HEK293T (cell line): ENCODE measurements at regions not wholly inside any gene's neighbourhood (a gene's known extent, or its start where the extent isn't known, plus 50 kb on each side); places are given as distances from the start of the nearest gene placed in this dataset.

Experiments used
- ARNT ChIP-seq: fragments of 450-650 bp; IDR thresholded peaks from 2 replicates; pipeline ENCODE4 v1.6.1; 2017; ENCODE audit warnings: mild to moderate bottlenecking
- BHLHE40 ChIP-seq: fragments of 450-650 bp; IDR thresholded peaks from 2 replicates; pipeline ENCODE4 v1.6.1; 2016; ENCODE audit warnings: mild to moderate bottlenecking, moderate library complexity, borderline replicate concordance
- CTBP1 ChIP-seq: fragments of 450-650 bp; IDR thresholded peaks from 2 replicates; pipeline ENCODE4 v1.6.1; 2016; ENCODE audit warnings: borderline replicate concordance
- ELF4 ChIP-seq: fragments of 450-650 bp; IDR thresholded peaks from 2 replicates; pipeline ENCODE4 v1.6.1; 2017; ENCODE audit warnings: antibody characterized with exemption
- FOXA1 ChIP-seq: fragments of 450-650 bp; IDR thresholded peaks from 2 replicates; pipeline ENCODE4 v1.6.1; 2016; ENCODE audit warnings: mild to moderate bottlenecking
- FOXK2 ChIP-seq: fragments of 450-650 bp; IDR thresholded peaks from 2 replicates; pipeline ENCODE4 v1.6.1; 2016; ENCODE audit warnings: mild to moderate bottlenecking
- FOXM1 ChIP-seq: fragments of 450-650 bp; IDR thresholded peaks from 2 replicates; pipeline ENCODE4 v1.6.1; 2017; ENCODE audit warnings: mild to moderate bottlenecking, borderline replicate concordance
- LEF1 ChIP-seq: fragments of 450-650 bp; IDR thresholded peaks from 2 replicates; pipeline ENCODE4 v1.6.1; 2017; ENCODE audit warnings: mild to moderate bottlenecking, borderline replicate concordance
- NFRKB ChIP-seq: fragments of 450-650 bp; IDR thresholded peaks from 2 replicates; pipeline ENCODE4 v1.6.1; 2016; ENCODE audit warnings: mild to moderate bottlenecking, moderate library complexity
- SP1 ChIP-seq: fragments of 450-650 bp; IDR thresholded peaks from 2 replicates; pipeline ENCODE4 v1.6.1; 2017
- SUZ12 ChIP-seq: fragments of 450-650 bp; IDR thresholded peaks from 2 replicates; pipeline ENCODE4 v1.6.1; 2016; ENCODE audit warnings: mild to moderate bottlenecking
- TARDBP ChIP-seq: fragments of 450-650 bp; IDR thresholded peaks from 2 replicates; pipeline ENCODE4 v1.6.1; 2016
- ZNF384 ChIP-seq: fragments of 450-650 bp; IDR thresholded peaks from 2 replicates; pipeline ENCODE4 v1.6.1; 2016

GRCh38 chr14:29320286-29320685, 553.7 kb downstream of the FOXG1 start:
- TF ChIP-seq ZNF384 (no peak), ELF4 (no peak), ARNT (no peak), CTBP1 (no peak), LEF1 (no peak), BHLHE40 (no peak), SUZ12 (no peak), FOXM1 (no peak), FOXA1 (no peak), SP1 (no peak), NFRKB (no peak), FOXK2 (no peak), TARDBP (no peak)
